Adrenal gland (tissue), 9 donors: ENCODE measurements at regions not wholly inside any gene's neighbourhood (a gene's known extent, or its start where the extent isn't known, plus 50 kb on each side); places are given as distances from the start of the nearest gene placed in this dataset.
A peak's percentile ranks its signal among the peaks of the same experiment; 100 is the strongest.

Source experiments
- DNase-seq, 7 donors: peaks; one replicate each; pipeline ENCODE4 v3.0.0-alpha.2; 2019 to 2020
- H3K27ac ChIP-seq, 5 donors: fragments of 200-600 bp; sonication (generic) in 4 of 5; 1 replicate in 3 of 5; 2 replicates in 2 of 5; pipeline versions ENCODE4 v1.5.1 to v1.8.0; 2016 to 2020; ENCODE audit warnings: mild to moderate bottlenecking in 1 of 5
- H3K27me3 ChIP-seq: fragments of 200-600 bp; 2 replicates; pipeline ENCODE4 v1.8.0; 2021
- H3K36me3 ChIP-seq, 2 donors: fragments of 200-600 bp; replicated peaks in 1 of 2; 1 replicate in 1 of 2; 2 replicates in 1 of 2; pipeline versions ENCODE4 v1.5.1 to v1.8.0; 2018 to 2022
- H3K4me1 ChIP-seq, 2 donors: fragments of 200-600 bp; replicated peaks in 1 of 2; 1 replicate in 1 of 2; 2 replicates in 1 of 2; pipeline versions ENCODE4 v1.5.1 to v1.8.0; 2018 to 2021
- H3K4me3 ChIP-seq, 4 donors: fragments of 200-600 bp; sonication (generic) in 3 of 4; one replicate each; pipeline ENCODE4 v1.5.1; 2016 to 2018
- H3K9me3 ChIP-seq, 3 donors: fragments of 200-600 bp; sonication (generic) in 1 of 3; replicated peaks in 1 of 3; 1 replicate in 2 of 3; 2 replicates in 1 of 3; pipeline versions ENCODE4 v1.5.1 to v1.8.0; 2016 to 2021
- POLR2A ChIP-seq, 2 donors: fragments of 450-650 bp; IDR thresholded peaks; one replicate each; pipeline ENCODE4 v1.6.1; 2017; ENCODE audit warnings: antibody characterized with exemption in 2 of 2, mild to moderate bottlenecking in 2 of 2, moderate library complexity in 1 of 2
- WGBS, 4 donors: extraction: QIAGEN DNeasy Blood & Tissue Kit in 2 of 4; methylation state at CpG; one replicate each; pipeline versions ENCODE4 v1.1.5 to v1.1.7; 2013 to 2017; 5-methylcytosine and 5-hydroxymethylcytosine counted together
- intact Hi-C, 2 donors: fragments of 100-400 bp; cut with DNase I; formaldehyde crosslinking; loops; one replicate each; pipeline versions ENCODE4 v1.14.1 to v1.15.0; 2022 to 2023
- TF ChIP-seq, protein P1 (sequence below), 6 experiments: fragments of 450-650 bp in 4 of 6; fragments of 200-600 bp in 2 of 6; sonication (generic) in 1 of 6; IDR thresholded peaks; 1 replicate in 5 of 6; 2 replicates in 1 of 6; pipeline versions ENCODE4 v1.5.1 to v1.8.0; 2016 to 2021; ENCODE audit warnings: antibody characterized with exemption in 6 of 6, mild to moderate bottlenecking in 2 of 6, moderate library complexity in 1 of 6
- donor health status: healthy with polysubstance abuse.
- donor health status: Bipolar disorder and iron deficiency.
- donor health status: DM: yes; HTN: yes; CAD: no.
- donor health status: DM: no; HTN: no; CAD: no.
- donor health status: DM: no; HTN: no; CAD: no.

- DNase-seq, result peak; percentile 62 to 85 (median 75)
These were observed 124.6 kb upstream of the BTN3A2 start for GRCh38 chr6:26240157-26241032.

DNA sequence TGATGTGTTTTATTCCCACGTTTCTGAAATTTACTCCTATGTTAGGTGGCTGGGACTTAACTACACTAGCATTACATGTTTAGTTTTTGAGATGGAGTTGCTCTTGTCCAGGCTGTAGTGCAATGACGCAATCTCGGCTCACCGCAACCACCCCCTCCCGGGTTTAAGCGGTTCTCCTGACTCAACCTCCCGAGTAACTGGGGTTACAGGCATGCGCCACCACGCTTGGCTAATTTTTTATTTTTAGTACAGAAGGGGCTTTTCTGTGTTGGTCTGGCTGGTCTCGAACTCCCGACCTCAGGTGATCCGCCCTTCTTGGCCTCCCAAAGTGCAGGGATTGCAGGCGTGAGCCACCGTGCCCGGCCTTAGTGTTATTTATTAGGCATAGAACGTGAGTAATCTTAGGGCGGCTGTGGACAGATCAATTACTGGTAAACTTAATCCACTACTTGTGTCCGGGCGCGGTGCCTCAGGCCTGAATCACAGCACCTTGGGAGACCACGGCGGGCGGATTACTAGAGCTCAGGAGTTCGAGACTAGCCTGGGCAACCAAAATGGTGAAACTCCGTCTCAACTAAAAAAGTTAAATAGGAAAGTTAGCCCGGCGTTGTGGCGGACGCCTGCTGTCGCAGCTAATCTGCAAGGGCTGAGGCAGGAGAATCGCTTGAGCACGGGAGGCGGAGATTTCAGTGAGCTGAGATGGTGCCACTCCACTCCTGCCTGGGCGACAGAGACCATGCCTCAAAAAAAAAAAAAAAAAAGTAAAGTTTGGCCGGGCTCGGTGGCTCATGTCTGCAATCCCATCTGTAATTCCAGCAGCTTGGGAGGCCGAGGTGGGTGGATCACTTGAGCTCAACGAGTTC is 123.7 kb upstream of the BTN3A2 start:
- peak in 6 of 7 donors; percentile 27 to 62 (median 44) for DNase-seq
- peaks cover 0 to 4% of the 10 kb centered on the region in 2 donors for H3K4me1 ChIP-seq
- H3K36me3 ChIP-seq, result no peaks in the 10 kb centered on the region
- peak overlapping the region in 2 of 4 donors; percentile 48 to 69 for H3K4me3 ChIP-seq
- WGBS, 4 donors, result 39 to 51% (median 45%) methylated on average over 37 to 38 of the region's 38 CpGs
- TF ChIP-seq POLR2A (IDR thresholded peaks at IDR 0.05), result no peak
- TF ChIP-seq, protein P1, sequence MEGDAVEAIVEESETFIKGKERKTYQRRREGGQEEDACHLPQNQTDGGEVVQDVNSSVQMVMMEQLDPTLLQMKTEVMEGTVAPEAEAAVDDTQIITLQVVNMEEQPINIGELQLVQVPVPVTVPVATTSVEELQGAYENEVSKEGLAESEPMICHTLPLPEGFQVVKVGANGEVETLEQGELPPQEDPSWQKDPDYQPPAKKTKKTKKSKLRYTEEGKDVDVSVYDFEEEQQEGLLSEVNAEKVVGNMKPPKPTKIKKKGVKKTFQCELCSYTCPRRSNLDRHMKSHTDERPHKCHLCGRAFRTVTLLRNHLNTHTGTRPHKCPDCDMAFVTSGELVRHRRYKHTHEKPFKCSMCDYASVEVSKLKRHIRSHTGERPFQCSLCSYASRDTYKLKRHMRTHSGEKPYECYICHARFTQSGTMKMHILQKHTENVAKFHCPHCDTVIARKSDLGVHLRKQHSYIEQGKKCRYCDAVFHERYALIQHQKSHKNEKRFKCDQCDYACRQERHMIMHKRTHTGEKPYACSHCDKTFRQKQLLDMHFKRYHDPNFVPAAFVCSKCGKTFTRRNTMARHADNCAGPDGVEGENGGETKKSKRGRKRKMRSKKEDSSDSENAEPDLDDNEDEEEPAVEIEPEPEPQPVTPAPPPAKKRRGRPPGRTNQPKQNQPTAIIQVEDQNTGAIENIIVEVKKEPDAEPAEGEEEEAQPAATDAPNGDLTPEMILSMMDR (IDR thresholded peaks at IDR 0.05), result no peak
- H3K9me3 ChIP-seq, result no peaks in the 10 kb centered on the region
- intact Hi-C loops, result no loop called here
- H3K27ac ChIP-seq, result peak overlapping the region in 3 of 5 donors; percentile 75 to 96 (median 80)
- H3K27me3 ChIP-seq, result peaks cover 8% of the 10 kb centered on the region

More at GRCh38 chr6:26240157-26241032, 124.6 kb upstream of the BTN3A2 start:
- TF ChIP-seq, protein P1 (IDR thresholded peaks at IDR 0.05), result no peak
- TF ChIP-seq POLR2A (IDR thresholded peaks at IDR 0.05), result peak; percentile 90 to 91
- intact Hi-C loops, result no loop called here
- Histone ChIP-seq H3K27ac (peak overlapping the region; percentile 5 to 96 (median 75)), H3K4me1 (peaks cover 0 to 4% of the 10 kb centered on the region in 2 donors), H3K36me3 (no peaks in the 10 kb centered on the region), H3K4me3 (peak overlapping the region in 3 of 4 donors; percentile 4 to 69 (median 48)), H3K27me3 (peaks cover 8% of the 10 kb centered on the region), H3K9me3 (no peaks in the 10 kb centered on the region)
- WGBS, 4 donors, result 0 to 2% (median 1%) methylated on average over 23 to 49 of the region's 49 CpGs

- DNase-seq, result no peak
- Histone ChIP-seq H3K4me1 (peaks cover 0 to 4% of the 10 kb centered on the region in 2 donors), H3K9me3 (no peaks in the 10 kb centered on the region), H3K4me3 (no peak overlapping the region), H3K27me3 (peaks cover 8% of the 10 kb centered on the region), H3K36me3 (no peaks in the 10 kb centered on the region), H3K27ac (no peak overlapping the region)
- TF ChIP-seq, protein P1 (IDR thresholded peaks at IDR 0.05), result no peak
- TF ChIP-seq POLR2A (IDR thresholded peaks at IDR 0.05), result no peak
- 86 to 95% (median 92%) methylated on average over 2 of the region's 2 CpGs for WGBS, 4 donors
- intact Hi-C loops, result no loop called here
These were observed 121.9 kb upstream of the BTN3A2 start for GRCh38 chr6:26243132-26243531.

DNA sequence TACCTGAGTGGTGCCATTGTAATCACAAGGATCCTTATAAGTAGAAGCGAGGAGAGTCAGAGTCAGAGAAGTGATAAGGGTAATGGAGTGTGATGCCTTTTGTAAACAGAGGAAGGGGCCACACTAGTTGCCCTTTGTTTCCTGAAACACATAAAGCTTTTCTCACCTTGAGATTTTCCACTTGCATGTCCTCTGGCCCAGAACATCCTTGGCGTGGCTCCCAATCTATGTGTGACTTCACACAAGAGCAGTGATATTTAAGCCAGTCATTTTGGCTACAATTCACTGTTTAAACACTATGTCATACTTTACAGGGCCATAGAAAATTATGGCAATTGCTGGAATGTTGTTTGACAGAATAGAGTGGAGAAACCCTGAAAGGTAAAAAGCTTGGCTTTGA is 121.2 kb upstream of the BTN3A2 start:
- H3K4me1 ChIP-seq, result peaks cover 0 to 4% of the 10 kb centered on the region in 2 donors
- no peaks in the 10 kb centered on the region for H3K9me3 ChIP-seq
- intact Hi-C loops, result no loop called here
- H3K27ac ChIP-seq, result no peak overlapping the region
- 84 to 94% (median 90%) methylated on average over 2 of the region's 2 CpGs for WGBS, 4 donors
- no peaks in the 10 kb centered on the region for H3K36me3 ChIP-seq
- peaks cover 8% of the 10 kb centered on the region for H3K27me3 ChIP-seq
- DNase-seq, result no peak
- H3K4me3 ChIP-seq, result no peak overlapping the region
- TF ChIP-seq, protein P1 (IDR thresholded peaks at IDR 0.05), result no peak
- TF ChIP-seq POLR2A (IDR thresholded peaks at IDR 0.05), result no peak
